Left lung (tissue), 4 donors: ENCODE measurements at regions not wholly inside any gene's neighbourhood (a gene's known extent, or its start where the extent isn't known, plus 50 kb on each side); places are given as distances from the start of the nearest gene placed in this dataset.
"Not testable (repeated sequence)": the region's sequence is repeated elsewhere in the genome, so short reads cannot be mapped to it uniquely, and the experiment has no call there.

ENCODE experiments used
- ATAC-seq: fragments of 200-7000 bp; cut with Tn5 transposase; one replicate; pipeline ENCODE4 v1.9.1; 2020; ENCODE audit warnings: moderate library complexity
- DNase-seq, 4 donors: peaks; one replicate each; pipeline ENCODE4 v3.0.0-alpha.2; 2013 to 2020
- H3K27ac ChIP-seq, 2 donors: fragments of 200-600 bp; sonication (generic) in 1 of 2; one replicate each; pipeline versions ENCODE4 v1.5.0 to v1.8.0; 2020 to 2021
- H3K27me3 ChIP-seq, 2 donors: fragments of 200-600 bp; sonication (generic) in 1 of 2; one replicate each; pipeline versions ENCODE4 v1.5.0 to v1.8.0; 2020 to 2021
- H3K36me3 ChIP-seq, 2 donors: fragments of 200-600 bp; sonication (generic) in 1 of 2; one replicate each; pipeline versions ENCODE4 v1.5.0 to v1.8.0; 2020 to 2021
- H3K4me1 ChIP-seq, 2 donors: fragments of 200-600 bp; one replicate each; pipeline ENCODE4 v1.8.0; 2021
- H3K4me3 ChIP-seq, 2 donors: fragments of 200-600 bp; sonication (generic) in 1 of 2; one replicate each; pipeline versions ENCODE4 v1.5.0 to v1.8.0; 2020 to 2021; ENCODE audit warnings: mild to moderate bottlenecking in 1 of 2
- H3K9me3 ChIP-seq, 2 donors: fragments of 200-600 bp; sonication (generic) in 1 of 2; one replicate each; pipeline versions ENCODE4 v1.5.0 to v1.8.0; 2020 to 2021
- intact Hi-C, 2 donors: fragments of 100-400 bp; cut with DNase I; formaldehyde crosslinking; loops; one replicate each; pipeline versions ENCODE4 v1.11.2 to v1.14.2; 2022
- TF ChIP-seq, protein P1 (sequence below), 2 donors: fragments of 200-600 bp; sonication (generic) in 1 of 2; IDR thresholded peaks; one replicate each; pipeline versions ENCODE4 v1.5.0 to v1.8.0; 2021; ENCODE audit warnings: antibody characterized with exemption in 2 of 2
- donor health status: DM: no; HTN: yes; CAD: no.
- donor health status: DM: no; HTN: no; CAD: no.

GRCh38 chr1:30521261-30521865 is 202.0 kb downstream of the MATN1 start:
- Histone ChIP-seq H3K4me3 (no peak overlapping the region), H3K9me3 (no peaks in the 10 kb centered on the region), H3K27me3 (peaks cover 0 to 34% of the 10 kb centered on the region in 2 donors), H3K36me3 (no peaks in the 10 kb centered on the region), H3K27ac (no peak overlapping the region), H3K4me1 (no peaks in the 10 kb centered on the region)
- DNase-seq (no peak), ATAC-seq (no peak)
- TF ChIP-seq, protein P1, sequence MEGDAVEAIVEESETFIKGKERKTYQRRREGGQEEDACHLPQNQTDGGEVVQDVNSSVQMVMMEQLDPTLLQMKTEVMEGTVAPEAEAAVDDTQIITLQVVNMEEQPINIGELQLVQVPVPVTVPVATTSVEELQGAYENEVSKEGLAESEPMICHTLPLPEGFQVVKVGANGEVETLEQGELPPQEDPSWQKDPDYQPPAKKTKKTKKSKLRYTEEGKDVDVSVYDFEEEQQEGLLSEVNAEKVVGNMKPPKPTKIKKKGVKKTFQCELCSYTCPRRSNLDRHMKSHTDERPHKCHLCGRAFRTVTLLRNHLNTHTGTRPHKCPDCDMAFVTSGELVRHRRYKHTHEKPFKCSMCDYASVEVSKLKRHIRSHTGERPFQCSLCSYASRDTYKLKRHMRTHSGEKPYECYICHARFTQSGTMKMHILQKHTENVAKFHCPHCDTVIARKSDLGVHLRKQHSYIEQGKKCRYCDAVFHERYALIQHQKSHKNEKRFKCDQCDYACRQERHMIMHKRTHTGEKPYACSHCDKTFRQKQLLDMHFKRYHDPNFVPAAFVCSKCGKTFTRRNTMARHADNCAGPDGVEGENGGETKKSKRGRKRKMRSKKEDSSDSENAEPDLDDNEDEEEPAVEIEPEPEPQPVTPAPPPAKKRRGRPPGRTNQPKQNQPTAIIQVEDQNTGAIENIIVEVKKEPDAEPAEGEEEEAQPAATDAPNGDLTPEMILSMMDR (IDR thresholded peaks at IDR 0.05): no peak
- intact Hi-C loops: no loop called here

GRCh38 chr1:30520476-30520875 is 202.9 kb downstream of the MATN1 start:
- Histone ChIP-seq H3K9me3 (no peaks in the 10 kb centered on the region), H3K27ac (no peak overlapping the region), H3K4me3 (no peak overlapping the region), H3K4me1 (no peaks in the 10 kb centered on the region), H3K36me3 (no peaks in the 10 kb centered on the region), H3K27me3 (peaks cover 0 to 36% of the 10 kb centered on the region in 2 donors)
- no peak for DNase-seq
- intact Hi-C loops: no loop called here
- TF ChIP-seq, protein P1 (IDR thresholded peaks at IDR 0.05): no peak
- ATAC-seq: no peak

DNA sequence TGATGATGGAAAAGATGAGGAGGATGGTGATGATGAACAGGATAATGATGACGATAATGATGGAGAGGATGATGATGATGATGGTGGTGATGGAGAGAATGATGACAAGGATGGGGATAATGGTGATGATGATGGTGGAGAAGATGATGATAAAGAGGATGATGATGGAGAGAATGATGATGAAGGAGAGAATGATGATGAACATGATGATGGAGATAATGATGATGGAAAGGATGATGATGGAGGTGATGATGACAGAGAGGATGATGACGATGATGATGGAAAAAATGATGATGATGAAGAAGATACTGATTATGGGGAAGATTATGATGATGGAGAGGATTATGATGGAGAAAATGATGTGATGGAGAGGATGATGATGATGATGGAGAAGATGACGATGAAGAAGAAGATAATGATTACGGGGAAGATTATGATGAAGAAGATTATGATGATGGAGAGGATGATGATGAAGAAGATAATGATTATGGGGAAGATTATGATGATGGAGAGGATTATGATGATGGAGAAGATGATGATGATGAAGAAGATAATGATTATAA is 204.1 kb downstream of the MATN1 start:
- H3K9me3 ChIP-seq: no peaks in the 10 kb centered on the region
- H3K36me3 ChIP-seq: no peaks in the 10 kb centered on the region
- intact Hi-C loops: no loop called here
- TF ChIP-seq, protein P1 (IDR thresholded peaks at IDR 0.05): no peak
- peaks cover 0 to 36% of the 10 kb centered on the region in 2 donors for H3K27me3 ChIP-seq
- no peak overlapping the region for H3K27ac ChIP-seq
- no peaks in the 10 kb centered on the region for H3K4me1 ChIP-seq
- no peak for ATAC-seq
- no peak overlapping the region for H3K4me3 ChIP-seq
- no peak for DNase-seq

- DNase-seq (no peak), ATAC-seq (no peak)
- TF ChIP-seq, protein P1 (IDR thresholded peaks at IDR 0.05): no peak
- Histone ChIP-seq H3K4me1 (no peaks in the 10 kb centered on the region), H3K27ac (no peak overlapping the region), H3K4me3 (no peak overlapping the region), H3K36me3 (no peaks in the 10 kb centered on the region), H3K27me3 (peaks cover 0 to 34% of the 10 kb centered on the region in 2 donors), H3K9me3 (no peaks in the 10 kb centered on the region)
- intact Hi-C loops: no loop called here
These were observed 204.7 kb downstream of the MATN1 start for GRCh38 chr1:30518696-30519095.

DNA sequence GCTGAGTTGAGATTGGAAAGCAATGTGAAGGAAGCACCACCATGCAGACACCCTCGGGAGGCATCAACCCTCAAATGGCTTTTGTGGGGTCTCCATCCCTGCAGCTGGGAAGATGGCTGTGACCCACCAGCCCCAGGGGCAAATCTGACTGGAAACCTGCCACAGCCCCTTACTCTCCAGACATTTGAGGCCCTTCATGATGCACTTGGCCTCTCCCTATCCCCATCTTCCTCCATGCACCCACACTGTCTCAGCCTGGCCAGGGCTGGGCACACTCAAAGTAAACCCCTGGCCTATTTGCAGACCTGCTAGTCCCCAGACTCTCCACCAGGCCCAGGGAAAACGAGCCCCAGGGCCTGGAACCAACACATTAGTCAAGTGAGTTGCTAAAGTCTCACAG is 205.2 kb downstream of the MATN1 start:
- intact Hi-C loops: no loop called here
- no peak for ATAC-seq
- TF ChIP-seq, protein P1 (IDR thresholded peaks at IDR 0.05): no peak

DNA sequence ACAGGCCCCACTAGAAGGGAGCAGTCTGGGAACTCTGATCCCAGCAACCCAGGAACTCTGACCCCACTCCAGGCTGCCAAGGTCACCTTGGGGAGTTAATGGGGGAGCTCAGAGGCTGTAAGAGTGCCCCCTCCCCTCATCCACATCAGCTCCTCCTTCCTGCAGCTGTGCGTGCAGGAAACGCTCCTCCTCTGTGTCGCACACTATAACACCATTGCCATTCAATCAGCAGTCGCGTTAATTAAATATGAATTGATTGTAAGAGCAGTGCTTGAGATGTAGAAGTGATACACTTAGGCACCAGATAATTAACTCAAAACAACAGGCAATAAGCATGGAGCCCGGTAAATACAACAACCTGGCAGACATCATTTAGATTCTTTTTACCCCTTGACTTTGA is 205.7 kb downstream of the MATN1 start:
- H3K4me3 ChIP-seq, H3K4me1 ChIP-seq, DNase-seq, H3K36me3 ChIP-seq, ATAC-seq, H3K9me3 ChIP-seq, intact Hi-C loops, H3K27ac ChIP-seq: not testable (repeated sequence)
- H3K27me3 ChIP-seq: peaks cover 0 to 32% of the 10 kb centered on the region in 2 donors

More for the DNA sequence above, 205.2 kb downstream of the MATN1 start:
- no peaks in the 10 kb centered on the region for H3K36me3 ChIP-seq
- H3K4me3 ChIP-seq: no peak overlapping the region
- H3K9me3 ChIP-seq: no peaks in the 10 kb centered on the region
- no peak overlapping the region for H3K27ac ChIP-seq
- H3K27me3 ChIP-seq: peaks cover 0 to 34% of the 10 kb centered on the region in 2 donors
- DNase-seq: no peak
- no peaks in the 10 kb centered on the region for H3K4me1 ChIP-seq

DNA sequence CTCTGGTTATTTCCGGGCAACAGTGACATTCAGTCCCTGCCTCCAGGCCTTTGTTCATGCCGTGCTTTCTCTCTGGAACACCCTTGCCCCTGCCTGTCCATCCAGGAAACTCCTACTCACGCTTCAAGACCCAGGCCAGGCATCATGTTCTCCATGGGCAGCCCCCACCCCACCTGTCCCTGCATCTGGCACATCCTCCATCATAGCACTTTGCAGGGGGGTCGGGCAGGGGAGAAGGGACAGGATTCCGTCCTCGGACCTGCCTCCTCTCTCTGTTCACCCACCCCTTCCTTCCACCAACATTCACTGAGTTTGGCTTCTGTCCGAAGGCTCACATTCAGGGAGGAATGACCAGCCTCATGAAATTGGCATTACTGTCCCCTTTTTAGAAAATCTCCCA is 206.1 kb downstream of the MATN1 start:
- peaks cover 0 to 32% of the 10 kb centered on the region in 2 donors for H3K27me3 ChIP-seq
- H3K27ac ChIP-seq, H3K4me3 ChIP-seq, H3K4me1 ChIP-seq, H3K36me3 ChIP-seq, ATAC-seq, H3K9me3 ChIP-seq, DNase-seq, intact Hi-C loops: not testable (repeated sequence)
